ENCODE measurements at regions not wholly inside any gene's neighbourhood (a gene's known extent, or its start where the extent isn't known, plus 50 kb on each side); places are given as distances from the start of the nearest gene placed in this dataset.

GRCh38 chr4:149931431-149931830 lies 115.8 kb upstream of the IQCM start:
- no peak for DNase-seq

GRCh38 chr4:149932188-149932587 lies 116.5 kb upstream of the IQCM start:
- no peak for DNase-seq

- DNase-seq: no peak
These were observed 117.5 kb upstream of the IQCM start for GRCh38 chr4:149933120-149933519.

- DNase-seq: no peak
These were observed 118.2 kb upstream of the IQCM start for GRCh38 chr4:149933883-149934282.

GRCh38 chr4:149949381-149949780 lies 128.9 kb upstream of the DCLK2 start:
- no peak for DNase-seq

GRCh38 chr4:149951152-149951900 lies 126.9 kb upstream of the DCLK2 start:
- DNase-seq: no peak

- no peak for DNase-seq
These were observed 126.1 kb upstream of the DCLK2 start for GRCh38 chr4:149952101-149952500.

- DNase-seq: no peak
These were observed 125.5 kb upstream of the DCLK2 start for GRCh38 chr4:149952716-149953115.

- no peak for DNase-seq
These were observed 122.4 kb upstream of the DCLK2 start for GRCh38 chr4:149955780-149956390.

GRCh38 chr4:149956678-149957077 lies 121.6 kb upstream of the DCLK2 start:
- DNase-seq: no peak

GRCh38 chr4:149961876-149962597 lies 116.2 kb upstream of the DCLK2 start:
- DNase-seq: no peak

- no peak for DNase-seq
These were observed 114.0 kb upstream of the DCLK2 start for GRCh38 chr4:149964001-149964796.

GRCh38 chr4:149965206-149965605 lies 113.0 kb upstream of the DCLK2 start:
- DNase-seq: no peak

GRCh38 chr4:149972407-149972806 lies 105.8 kb upstream of the DCLK2 start:
- no peak for DNase-seq

- DNase-seq: no peak
These were observed 105.1 kb upstream of the DCLK2 start for GRCh38 chr4:149973181-149973580.

- DNase-seq: no peak
These were observed 103.1 kb upstream of the DCLK2 start for GRCh38 chr4:149975172-149975571.

GRCh38 chr4:149980121-149980682 lies 98.0 kb upstream of the DCLK2 start:
- no peak for DNase-seq

- peak; percentile 49 for DNase-seq
These were observed 97.3 kb upstream of the DCLK2 start for GRCh38 chr4:149980941-149981340.

- no peak for DNase-seq
These were observed 94.8 kb upstream of the DCLK2 start for GRCh38 chr4:149983401-149983800.

GRCh38 chr4:149983931-149984330 lies 94.3 kb upstream of the DCLK2 start:
- no peak for DNase-seq

GRCh38 chr4:149985981-149986380 lies 92.3 kb upstream of the DCLK2 start:
- DNase-seq: no peak

- no peak for DNase-seq
These were observed 91.3 kb upstream of the DCLK2 start for GRCh38 chr4:149986917-149987316.
